ENCODE measurements at regions not wholly inside any gene's neighbourhood (a gene's known extent, or its start where the extent isn't known, plus 50 kb on each side); places are given as distances from the start of the nearest gene placed in this dataset.
"Not testable (repeated sequence)": the region's sequence is repeated elsewhere in the genome, so short reads cannot be mapped to it uniquely, and the experiment has no call there.

GRCh38 chr12:62196146-62196545, 64.1 kb upstream of the USP15 start:
- DNase-seq (ENCODE audit: low spot score), result no peak

GRCh38 chr12:62202861-62203260, 57.3 kb upstream of the USP15 start:
- DNase-seq (ENCODE audit: low spot score), result not testable (repeated sequence)

GRCh38 chr12:62205346-62205745, 54.9 kb upstream of the USP15 start:
- no peak for DNase-seq (ENCODE audit: low spot score)

- DNase-seq (ENCODE audit: low spot score), result no peak
These were observed 53.0 kb upstream of the USP15 start for GRCh38 chr12:62207248-62207647.

Data from CD4-positive, alpha-beta T cell treated with Interleukin-2 at 100 ng/mL for 4 hours (primary cell).